Neural cell (in vitro differentiated cells): ENCODE measurements at regions not wholly inside any gene's neighbourhood (a gene's known extent, or its start where the extent isn't known, plus 50 kb on each side); places are given as distances from the start of the nearest gene placed in this dataset.

Experiments used
- H2AFZ ChIP-seq: fragments of 200-600, 300-800 bp; sonication (generic), shearing (Covaris generic); 2 replicates; pipeline ENCODE4 v1.6.0; 2014; ENCODE audit warnings: low read depth, mild to moderate bottlenecking, antibody characterized with exemption, low read length, moderate library complexity
- H3F3A ChIP-seq: fragments of 200-600 bp; shearing (Covaris generic); 2 replicates; pipeline ENCODE4 v1.6.1; 2016; ENCODE audit warnings: mild to moderate bottlenecking, moderate library complexity, mixed read lengths, antibody characterized with exemption, low read length; ENCODE audit not compliant: insufficient read depth, poor library complexity, severe bottlenecking
- H3K27ac ChIP-seq: fragments of 200-600, 300-800 bp; sonication (generic), shearing (Covaris generic); 2 replicates; pipeline ENCODE4 v1.5.1; 2014; ENCODE audit warnings: mild to moderate bottlenecking, low read length, moderate library complexity
- H3K27me3 ChIP-seq: fragments of 300-800, 200-600 bp; sonication (generic), shearing (Covaris generic); 2 replicates; pipeline ENCODE4 v1.6.0; 2014; ENCODE audit warnings: mild to moderate bottlenecking, low read depth, low read length, moderate library complexity; ENCODE audit not compliant: insufficient read depth
- H3K36me3 ChIP-seq: fragments of 300-800, 200-600 bp; sonication (generic), shearing (Covaris generic); 2 replicates; pipeline ENCODE4 v1.5.1; 2014; ENCODE audit warnings: mild to moderate bottlenecking, antibody characterized with exemption, low read length, moderate library complexity; ENCODE audit not compliant: insufficient read depth
- H3K4me2 ChIP-seq: fragments of 300-800, 200-600 bp; sonication (generic), shearing (Covaris generic); 2 replicates; pipeline ENCODE4 v1.6.0; 2014; ENCODE audit warnings: mild to moderate bottlenecking, low read length
- H3K4me3 ChIP-seq: fragments of 300-800, 200-600 bp; sonication (generic), shearing (Covaris generic); 2 replicates; pipeline ENCODE4 v1.5.1; 2014; ENCODE audit warnings: mild to moderate bottlenecking, low read length, moderate library complexity
- H3K79me2 ChIP-seq: fragments of 200-600 bp; shearing (Covaris generic); replicated peaks from 2 replicates; pipeline ENCODE4 v1.6.0; 2014; ENCODE audit warnings: mild to moderate bottlenecking, low read length, moderate library complexity; ENCODE audit not compliant: insufficient read depth
- H3K9ac ChIP-seq: fragments of 300-800, 200-600 bp; sonication (generic), shearing (Covaris generic); 2 replicates; pipeline ENCODE4 v1.6.1; 2016; ENCODE audit warnings: mild to moderate bottlenecking, low read length, mixed read lengths
- H3K9me2 ChIP-seq: fragments of 200-600 bp; shearing (Covaris generic); 2 replicates; pipeline ENCODE4 v1.6.1; 2016; ENCODE audit warnings: mild to moderate bottlenecking, low read length, mixed read lengths; ENCODE audit not compliant: insufficient read depth
- H3K9me3 ChIP-seq: fragments of 200-600, 300-800 bp; sonication (generic), shearing (Covaris generic); 2 replicates; pipeline ENCODE4 v1.6.1; 2016; ENCODE audit warnings: mild to moderate bottlenecking, mixed run types, low read length, moderate library complexity, mixed read lengths
- H4K20me1 ChIP-seq: fragments of 200-600 bp; shearing (Covaris generic); 2 replicates; pipeline ENCODE4 v1.6.1; 2016; ENCODE audit warnings: mild to moderate bottlenecking, mixed run types; ENCODE audit not compliant: insufficient read depth
- EP300 ChIP-seq: fragments of 450-650 bp; conservative IDR thresholded peaks from 2 replicates; pipeline ENCODE4 v1.6.1; 2014; ENCODE audit warnings: antibody characterized with exemption, mild to moderate bottlenecking, moderate library complexity; ENCODE audit not compliant: poor library complexity, severe bottlenecking
- EZH2 ChIP-seq: fragments of 200-600, 300-800 bp; shearing (Covaris generic), sonication (generic); IDR thresholded peaks from 2 replicates; pipeline ENCODE4 v1.6.1; 2014; ENCODE audit warnings: antibody characterized with exemption, low read length, borderline replicate concordance, mild to moderate bottlenecking; ENCODE audit not compliant: insufficient read depth, poor library complexity, severe bottlenecking
- MXI1 ChIP-seq: fragments of 450-650 bp; conservative IDR thresholded peaks from 2 replicates; pipeline ENCODE4 v1.6.1; 2014; ENCODE audit warnings: antibody characterized with exemption, mild to moderate bottlenecking; ENCODE audit not compliant: poor library complexity, severe bottlenecking
- POLR2AphosphoS5 ChIP-seq: IDR thresholded peaks from 2 replicates; pipeline ENCODE4 v1.6.1; 2012
- RAD21 ChIP-seq: fragments of 450-650 bp; conservative IDR thresholded peaks from 2 replicates; pipeline ENCODE4 v1.6.1; 2014; ENCODE audit warnings: antibody characterized with exemption, mild to moderate bottlenecking, moderate library complexity
- SMC3 ChIP-seq: fragments of 450-650 bp; conservative IDR thresholded peaks from 2 replicates; pipeline ENCODE4 v1.6.1; 2014; ENCODE audit warnings: antibody characterized with exemption, mild to moderate bottlenecking, moderate library complexity; ENCODE audit not compliant: poor library complexity
- TAF1 ChIP-seq: IDR thresholded peaks from 2 replicates; pipeline ENCODE4 v1.6.1; 2012; ENCODE audit warnings: low read depth
- TF ChIP-seq, protein P1 (sequence below): IDR thresholded peaks from 2 replicates; pipeline ENCODE4 v1.6.1; 2012; ENCODE audit warnings: borderline replicate concordance
- TF ChIP-seq, protein P2 (sequence below): fragments of 450-650 bp; IDR thresholded peaks from 2 replicates; pipeline ENCODE4 v1.5.1; 2014; ENCODE audit warnings: antibody characterized with exemption, mild to moderate bottlenecking, moderate library complexity; ENCODE audit not compliant: poor library complexity, severe bottlenecking

DNA sequence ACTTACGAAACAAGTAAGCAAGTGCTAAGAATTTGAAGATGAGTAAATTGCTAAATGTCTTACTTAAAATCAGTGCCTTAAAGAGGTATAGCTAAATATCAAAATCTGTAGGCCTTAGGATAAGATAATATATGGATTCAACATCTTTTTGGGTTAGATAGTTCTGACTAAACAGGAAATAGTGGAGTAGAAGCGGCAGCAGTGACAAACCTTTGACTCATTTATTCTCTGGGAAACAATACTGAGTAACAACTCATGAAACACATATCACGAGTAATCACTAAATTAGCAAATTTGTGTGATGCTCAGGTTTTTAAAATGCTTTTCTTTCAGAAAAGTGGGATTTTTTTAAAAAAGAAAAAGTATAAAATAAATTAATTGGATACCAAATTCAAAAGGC is 762.1 kb upstream of the TYRP1 start:
- TF ChIP-seq SMC3 (no peak), MXI1 (no peak), EZH2 (no peak)
- TF ChIP-seq, protein P1, sequence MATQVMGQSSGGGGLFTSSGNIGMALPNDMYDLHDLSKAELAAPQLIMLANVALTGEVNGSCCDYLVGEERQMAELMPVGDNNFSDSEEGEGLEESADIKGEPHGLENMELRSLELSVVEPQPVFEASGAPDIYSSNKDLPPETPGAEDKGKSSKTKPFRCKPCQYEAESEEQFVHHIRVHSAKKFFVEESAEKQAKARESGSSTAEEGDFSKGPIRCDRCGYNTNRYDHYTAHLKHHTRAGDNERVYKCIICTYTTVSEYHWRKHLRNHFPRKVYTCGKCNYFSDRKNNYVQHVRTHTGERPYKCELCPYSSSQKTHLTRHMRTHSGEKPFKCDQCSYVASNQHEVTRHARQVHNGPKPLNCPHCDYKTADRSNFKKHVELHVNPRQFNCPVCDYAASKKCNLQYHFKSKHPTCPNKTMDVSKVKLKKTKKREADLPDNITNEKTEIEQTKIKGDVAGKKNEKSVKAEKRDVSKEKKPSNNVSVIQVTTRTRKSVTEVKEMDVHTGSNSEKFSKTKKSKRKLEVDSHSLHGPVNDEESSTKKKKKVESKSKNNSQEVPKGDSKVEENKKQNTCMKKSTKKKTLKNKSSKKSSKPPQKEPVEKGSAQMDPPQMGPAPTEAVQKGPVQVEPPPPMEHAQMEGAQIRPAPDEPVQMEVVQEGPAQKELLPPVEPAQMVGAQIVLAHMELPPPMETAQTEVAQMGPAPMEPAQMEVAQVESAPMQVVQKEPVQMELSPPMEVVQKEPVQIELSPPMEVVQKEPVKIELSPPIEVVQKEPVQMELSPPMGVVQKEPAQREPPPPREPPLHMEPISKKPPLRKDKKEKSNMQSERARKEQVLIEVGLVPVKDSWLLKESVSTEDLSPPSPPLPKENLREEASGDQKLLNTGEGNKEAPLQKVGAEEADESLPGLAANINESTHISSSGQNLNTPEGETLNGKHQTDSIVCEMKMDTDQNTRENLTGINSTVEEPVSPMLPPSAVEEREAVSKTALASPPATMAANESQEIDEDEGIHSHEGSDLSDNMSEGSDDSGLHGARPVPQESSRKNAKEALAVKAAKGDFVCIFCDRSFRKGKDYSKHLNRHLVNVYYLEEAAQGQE: no peak
- Histone ChIP-seq H3K79me2 (no peaks in the 10 kb centered on the region), H3K27me3 (no peaks in the 10 kb centered on the region), H3K4me2 (no peak overlapping the region), H3K27ac (no peak overlapping the region), H3F3A (no peaks in the 10 kb centered on the region), H3K9me2 (no peaks in the 10 kb centered on the region), H3K9me3 (no peaks in the 10 kb centered on the region), H3K36me3 (no peaks in the 10 kb centered on the region), H3K4me3 (no peak overlapping the region), H2AFZ (no peak overlapping the region), H3K9ac (no peak overlapping the region), H4K20me1 (no peaks in the 10 kb centered on the region)

DNA sequence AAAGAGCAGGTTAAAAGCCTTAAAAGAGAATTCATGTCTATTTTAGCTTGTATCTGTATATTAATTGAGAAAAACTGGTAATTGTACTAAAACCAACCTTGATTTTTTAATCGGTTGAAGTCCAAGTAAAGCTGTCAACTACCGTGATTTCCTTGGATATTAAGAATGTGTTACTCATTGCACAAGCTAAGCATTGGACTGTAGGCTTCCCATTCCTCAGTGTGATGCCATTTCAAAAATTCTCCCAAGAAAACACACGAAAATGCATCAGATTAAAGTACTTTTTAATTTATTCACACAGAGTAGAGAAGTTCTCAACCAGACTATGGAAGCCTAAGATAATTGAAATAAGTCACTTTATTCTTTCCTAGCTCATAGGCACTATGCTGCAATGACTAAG is 761.4 kb upstream of the TYRP1 start:
- no peaks in the 10 kb centered on the region for H3K9me2 ChIP-seq
- no peaks in the 10 kb centered on the region for H3K36me3 ChIP-seq
- H3K9me3 ChIP-seq: no peaks in the 10 kb centered on the region
- H3K4me2 ChIP-seq: no peak overlapping the region
- H3K27ac ChIP-seq: no peak overlapping the region
- H4K20me1 ChIP-seq: no peaks in the 10 kb centered on the region
- no peak overlapping the region for H3K4me3 ChIP-seq
- H3F3A ChIP-seq: no peaks in the 10 kb centered on the region
- TF ChIP-seq, protein P1: no peak
- TF ChIP-seq POLR2AphosphoS5 (no peak), TAF1 (no peak), EZH2 (no peak), RAD21 (no peak), SMC3 (no peak), EP300 (no peak), MXI1 (no peak)
- TF ChIP-seq, protein P2, sequence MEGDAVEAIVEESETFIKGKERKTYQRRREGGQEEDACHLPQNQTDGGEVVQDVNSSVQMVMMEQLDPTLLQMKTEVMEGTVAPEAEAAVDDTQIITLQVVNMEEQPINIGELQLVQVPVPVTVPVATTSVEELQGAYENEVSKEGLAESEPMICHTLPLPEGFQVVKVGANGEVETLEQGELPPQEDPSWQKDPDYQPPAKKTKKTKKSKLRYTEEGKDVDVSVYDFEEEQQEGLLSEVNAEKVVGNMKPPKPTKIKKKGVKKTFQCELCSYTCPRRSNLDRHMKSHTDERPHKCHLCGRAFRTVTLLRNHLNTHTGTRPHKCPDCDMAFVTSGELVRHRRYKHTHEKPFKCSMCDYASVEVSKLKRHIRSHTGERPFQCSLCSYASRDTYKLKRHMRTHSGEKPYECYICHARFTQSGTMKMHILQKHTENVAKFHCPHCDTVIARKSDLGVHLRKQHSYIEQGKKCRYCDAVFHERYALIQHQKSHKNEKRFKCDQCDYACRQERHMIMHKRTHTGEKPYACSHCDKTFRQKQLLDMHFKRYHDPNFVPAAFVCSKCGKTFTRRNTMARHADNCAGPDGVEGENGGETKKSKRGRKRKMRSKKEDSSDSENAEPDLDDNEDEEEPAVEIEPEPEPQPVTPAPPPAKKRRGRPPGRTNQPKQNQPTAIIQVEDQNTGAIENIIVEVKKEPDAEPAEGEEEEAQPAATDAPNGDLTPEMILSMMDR: no peak
- no peak overlapping the region for H3K9ac ChIP-seq
- H3K27me3 ChIP-seq: no peaks in the 10 kb centered on the region
- H2AFZ ChIP-seq: no peak overlapping the region
- H3K79me2 ChIP-seq: no peaks in the 10 kb centered on the region
